DND-41 (cell line): ENCODE measurements at regions not wholly inside any gene's neighbourhood (a gene's known extent, or its start where the extent isn't known, plus 50 kb on each side); places are given as distances from the start of the nearest gene placed in this dataset.
A peak's percentile ranks its signal among the peaks of the same experiment; 100 is the strongest.

Experiments
- ATAC-seq: fragments of 200-7000 bp; cut with Tn5 transposase; 3 replicates; pipeline ENCODE4 v1.9.1; 2021; ENCODE audit warnings: low read depth; ENCODE audit not compliant: insufficient read depth
- DNase-seq: peaks from one replicate; pipeline ENCODE4 v3.0.0-alpha.2; 2020
- H2AFZ ChIP-seq: 2 replicates; pipeline ENCODE4 v1.6.0; 2012; ENCODE audit warnings: low read depth, low read length
- H3K27ac ChIP-seq: 2 replicates; pipeline ENCODE4 v1.5.1; 2012; ENCODE audit warnings: low read length, inconsistent platforms
- H3K27me3 ChIP-seq: fragments of 200-600 bp; sonication (generic); 2 replicates; pipeline ENCODE4 v1.6.0; 2012; ENCODE audit warnings: low read length, mild to moderate bottlenecking, inconsistent platforms; ENCODE audit not compliant: insufficient read depth, poor library complexity
- H3K36me3 ChIP-seq: 2 replicates; pipeline ENCODE4 v1.5.1; 2012; ENCODE audit warnings: low read length, inconsistent platforms; ENCODE audit not compliant: insufficient read depth
- H3K4me1 ChIP-seq: 2 replicates; pipeline ENCODE4 v1.5.1; 2012; ENCODE audit warnings: mild to moderate bottlenecking, low read length; ENCODE audit not compliant: insufficient read depth
- H3K4me2 ChIP-seq: 2 replicates; pipeline ENCODE4 v1.6.0; 2012; ENCODE audit warnings: mild to moderate bottlenecking, moderate library complexity, low read length, inconsistent platforms; ENCODE audit not compliant: insufficient read depth
- H3K4me3 ChIP-seq, 2 experiments: fragments of 200-600 bp in 1 of 2; shearing (Covaris generic) in 1 of 2; 2 replicates each; pipeline ENCODE4 v1.5.1; 2012 to 2016; ENCODE audit warnings: inconsistent platforms in 2 of 2, low read length in 2 of 2, mild to moderate bottlenecking in 2 of 2, low read depth in 1 of 2, moderate library complexity in 1 of 2
- H3K79me2 ChIP-seq: 2 replicates; pipeline ENCODE4 v1.6.0; 2012; ENCODE audit warnings: low read length, inconsistent platforms; ENCODE audit not compliant: insufficient read depth
- H3K9ac ChIP-seq: 2 replicates; pipeline ENCODE4 v1.6.0; 2012; ENCODE audit warnings: low read depth, mild to moderate bottlenecking, inconsistent platforms, low read length, moderate library complexity
- H3K9me3 ChIP-seq: 2 replicates; pipeline ENCODE4 v1.5.1; 2012; ENCODE audit warnings: low read length, moderate library complexity, mild to moderate bottlenecking, inconsistent platforms; ENCODE audit not compliant: insufficient read depth, severe bottlenecking
- H4K20me1 ChIP-seq: 2 replicates; pipeline ENCODE4 v1.6.0; 2012; ENCODE audit warnings: low read length; ENCODE audit not compliant: insufficient read depth
- EZH2 ChIP-seq: IDR thresholded peaks from 3 replicates; pipeline ENCODE4 v1.6.1; 2012; ENCODE audit warnings: borderline replicate concordance, low read depth, mild to moderate bottlenecking, moderate library complexity, low read length, inconsistent platforms; ENCODE audit not compliant: severe bottlenecking
- TF ChIP-seq, protein P1 (sequence below): IDR thresholded peaks from 2 replicates; pipeline ENCODE4 v1.5.1; 2012; ENCODE audit warnings: borderline replicate concordance, low read length, moderate library complexity, mild to moderate bottlenecking; ENCODE audit not compliant: poor library complexity, severe bottlenecking; ENCODE audit errors: extremely low read depth

DNA sequence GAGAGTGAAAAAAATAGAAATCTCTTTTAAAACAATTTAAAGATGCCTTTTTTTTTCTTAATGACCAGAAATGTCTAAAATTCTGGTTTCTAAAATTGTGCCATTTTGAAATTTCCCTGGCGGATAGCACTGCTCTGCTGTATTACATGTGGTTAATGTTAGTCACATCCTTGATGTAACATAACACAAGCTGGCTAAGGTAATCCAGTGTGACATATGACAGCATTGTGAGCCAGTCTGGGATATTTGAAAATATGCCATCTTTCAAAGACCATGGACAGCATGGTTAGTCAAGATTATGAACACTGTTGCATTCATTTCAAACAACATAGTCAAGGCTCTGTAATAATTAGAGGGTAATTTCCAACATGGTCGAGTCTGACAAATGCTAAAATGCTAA lies 133.2 kb downstream of the ALX1 start:
- no peaks in the 10 kb centered on the region for H3K27me3 ChIP-seq
- no peaks in the 10 kb centered on the region for H3K4me1 ChIP-seq
- H4K20me1 ChIP-seq: no peaks in the 10 kb centered on the region
- H3K9ac ChIP-seq: no peak overlapping the region
- no peak overlapping the region for H3K4me3 ChIP-seq
- H3K4me2 ChIP-seq: no peak overlapping the region
- no peak overlapping the region for H2AFZ ChIP-seq
- no peaks in the 10 kb centered on the region for H3K9me3 ChIP-seq
- H3K27ac ChIP-seq: no peak overlapping the region
- ATAC-seq (no peak), DNase-seq (no peak)
- no peaks in the 10 kb centered on the region for H3K36me3 ChIP-seq
- no peaks in the 10 kb centered on the region for H3K79me2 ChIP-seq
- TF ChIP-seq, protein P1, sequence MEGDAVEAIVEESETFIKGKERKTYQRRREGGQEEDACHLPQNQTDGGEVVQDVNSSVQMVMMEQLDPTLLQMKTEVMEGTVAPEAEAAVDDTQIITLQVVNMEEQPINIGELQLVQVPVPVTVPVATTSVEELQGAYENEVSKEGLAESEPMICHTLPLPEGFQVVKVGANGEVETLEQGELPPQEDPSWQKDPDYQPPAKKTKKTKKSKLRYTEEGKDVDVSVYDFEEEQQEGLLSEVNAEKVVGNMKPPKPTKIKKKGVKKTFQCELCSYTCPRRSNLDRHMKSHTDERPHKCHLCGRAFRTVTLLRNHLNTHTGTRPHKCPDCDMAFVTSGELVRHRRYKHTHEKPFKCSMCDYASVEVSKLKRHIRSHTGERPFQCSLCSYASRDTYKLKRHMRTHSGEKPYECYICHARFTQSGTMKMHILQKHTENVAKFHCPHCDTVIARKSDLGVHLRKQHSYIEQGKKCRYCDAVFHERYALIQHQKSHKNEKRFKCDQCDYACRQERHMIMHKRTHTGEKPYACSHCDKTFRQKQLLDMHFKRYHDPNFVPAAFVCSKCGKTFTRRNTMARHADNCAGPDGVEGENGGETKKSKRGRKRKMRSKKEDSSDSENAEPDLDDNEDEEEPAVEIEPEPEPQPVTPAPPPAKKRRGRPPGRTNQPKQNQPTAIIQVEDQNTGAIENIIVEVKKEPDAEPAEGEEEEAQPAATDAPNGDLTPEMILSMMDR: no peak
- TF ChIP-seq EZH2: no peak

DNA sequence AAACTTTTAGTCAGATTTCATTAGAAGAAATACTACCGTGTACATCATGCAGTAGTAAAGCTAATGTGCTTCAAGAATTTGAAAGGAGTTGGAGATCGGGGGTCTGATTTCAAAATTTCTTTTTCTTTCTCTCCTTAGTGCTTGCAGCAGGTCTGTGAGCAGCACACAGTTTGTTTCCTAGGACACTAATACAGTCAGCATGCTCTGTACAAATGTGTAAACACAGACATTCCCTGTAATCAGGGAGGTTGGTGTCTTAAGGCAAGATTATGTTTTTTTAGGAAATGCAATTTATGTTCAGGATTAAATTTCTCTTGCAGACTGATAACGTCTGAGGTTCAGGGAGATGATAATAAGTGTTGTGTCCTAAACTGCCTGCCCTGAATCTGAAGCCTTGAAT lies 142.7 kb downstream of the ALX1 start:
- H3K4me1 ChIP-seq: no peaks in the 10 kb centered on the region
- no peaks in the 10 kb centered on the region for H3K79me2 ChIP-seq
- no peak overlapping the region for H2AFZ ChIP-seq
- H3K27me3 ChIP-seq: no peaks in the 10 kb centered on the region
- ATAC-seq (no peak), DNase-seq (no peak)
- TF ChIP-seq, protein P1: no peak
- no peak for TF ChIP-seq EZH2
- H3K9me3 ChIP-seq: no peaks in the 10 kb centered on the region
- no peak overlapping the region for H3K27ac ChIP-seq
- no peak overlapping the region for H3K4me2 ChIP-seq
- no peak overlapping the region for H3K4me3 ChIP-seq
- H3K9ac ChIP-seq: no peak overlapping the region
- no peaks in the 10 kb centered on the region for H4K20me1 ChIP-seq
- no peaks in the 10 kb centered on the region for H3K36me3 ChIP-seq

DNA sequence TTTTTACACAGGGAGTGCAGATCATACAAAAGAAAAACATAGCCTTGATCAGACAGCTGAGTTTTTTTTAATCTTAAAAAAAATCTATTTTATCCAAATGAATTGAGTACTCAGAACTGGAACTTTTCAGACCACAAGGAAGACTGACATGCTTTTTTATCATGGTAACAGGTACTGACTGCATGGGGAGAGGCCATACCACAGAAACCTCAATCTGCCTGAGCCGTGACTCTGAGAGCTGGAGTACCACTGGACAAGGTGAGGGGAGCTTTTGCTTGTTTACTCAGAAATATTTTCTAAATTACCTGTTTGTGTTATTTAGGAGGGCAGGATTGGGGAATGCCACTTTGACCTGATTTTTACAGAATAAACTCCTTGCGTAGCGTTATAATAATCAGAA lies 143.9 kb downstream of the ALX1 start:
- TF ChIP-seq EZH2: no peak
- TF ChIP-seq, protein P1: no peak
- Histone ChIP-seq H3K27ac (no peak overlapping the region), H4K20me1 (no peaks in the 10 kb centered on the region), H3K4me1 (no peaks in the 10 kb centered on the region), H3K4me2 (no peak overlapping the region), H2AFZ (no peak overlapping the region), H3K9ac (no peak overlapping the region), H3K36me3 (no peaks in the 10 kb centered on the region), H3K9me3 (no peaks in the 10 kb centered on the region), H3K4me3 (no peak overlapping the region), H3K27me3 (no peaks in the 10 kb centered on the region), H3K79me2 (no peaks in the 10 kb centered on the region)
- no peak for ATAC-seq
- no peak for DNase-seq

GRCh38 chr12:85424581-85425348 lies 144.7 kb downstream of the ALX1 start:
- Histone ChIP-seq H3K27ac (no peak overlapping the region), H3K27me3 (no peaks in the 10 kb centered on the region), H3K4me1 (no peaks in the 10 kb centered on the region), H3K4me2 (no peak overlapping the region), H3K9me3 (no peaks in the 10 kb centered on the region), H3K79me2 (no peaks in the 10 kb centered on the region), H4K20me1 (no peaks in the 10 kb centered on the region), H2AFZ (no peak overlapping the region), H3K36me3 (no peaks in the 10 kb centered on the region), H3K9ac (no peak overlapping the region), H3K4me3 (no peak overlapping the region)
- DNase-seq: peak; percentile 19
- TF ChIP-seq, protein P1: peak; percentile 55
- no peak for TF ChIP-seq EZH2
- no peak for ATAC-seq
